RPMI7951 (cell line): ENCODE measurements at regions not wholly inside any gene's neighbourhood (a gene's known extent, or its start where the extent isn't known, plus 50 kb on each side); places are given as distances from the start of the nearest gene placed in this dataset.
"Not testable (repeated sequence)": the region's sequence is repeated elsewhere in the genome, so short reads cannot be mapped to it uniquely, and the experiment has no call there.

Source experiments
- DNase-seq: peaks from one replicate; pipeline ENCODE4 v3.0.0-alpha.2; 2012; ENCODE audit warnings: low read depth

DNA sequence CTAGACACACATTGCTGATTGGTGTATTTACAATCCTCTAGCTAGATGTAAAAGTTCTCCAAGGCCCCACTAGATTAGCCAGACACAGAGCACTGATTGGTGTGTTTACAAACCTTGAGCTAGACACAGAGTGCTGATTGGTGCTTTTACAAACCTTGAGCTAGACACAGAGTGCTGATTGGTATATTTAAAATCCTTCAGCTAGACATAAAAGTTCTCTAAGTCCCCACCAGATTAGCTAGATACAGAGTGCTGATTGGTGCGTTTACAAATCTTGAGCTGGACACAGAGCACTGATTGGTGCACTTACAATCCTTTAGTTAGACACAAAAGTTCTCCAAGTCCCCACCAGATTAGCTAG, 63.8 kb upstream of the DDHD1 start:
- DNase-seq, result not testable (repeated sequence)

DNA sequence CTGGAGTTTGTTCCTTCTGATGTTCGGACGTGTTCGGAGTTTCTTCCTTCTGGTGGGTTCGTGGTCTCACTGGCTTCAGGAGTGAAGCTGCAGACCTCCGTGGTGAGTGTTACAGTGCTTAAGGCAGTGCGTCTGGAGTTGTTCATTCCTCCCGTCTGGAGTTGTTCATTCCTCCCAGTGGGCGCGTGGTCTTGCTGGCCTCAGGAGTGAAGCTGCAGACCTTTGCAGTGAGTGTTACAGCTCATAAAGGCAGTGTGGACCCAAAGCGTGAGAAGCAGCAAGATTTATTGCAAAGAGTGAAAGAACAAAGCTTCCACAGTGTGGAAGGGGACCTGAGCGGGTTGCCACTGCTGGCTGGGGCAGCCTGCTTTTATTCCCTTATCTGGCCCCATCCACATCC, 63.4 kb upstream of the DDHD1 start:
- DNase-seq, result not testable (repeated sequence)

DNA sequence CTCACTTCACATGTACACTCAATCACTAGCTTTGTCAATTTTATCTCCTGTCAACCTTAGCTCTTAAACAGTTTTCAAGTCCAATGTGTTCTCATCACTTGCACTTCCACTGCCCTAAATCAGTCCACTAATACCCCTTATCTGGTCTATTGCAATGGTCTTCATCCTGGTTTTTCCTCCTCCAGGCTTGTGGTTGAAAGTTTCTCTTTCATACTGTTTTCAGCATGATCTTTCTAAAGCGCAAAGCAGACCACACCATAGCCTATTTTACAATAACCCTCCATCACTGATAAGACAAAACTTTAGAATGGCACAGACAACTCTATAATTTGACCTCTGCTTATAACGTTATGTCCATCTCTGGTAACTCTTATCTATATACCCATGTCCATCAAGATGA, 62.0 kb upstream of the DDHD1 start:
- no peak for DNase-seq

DNA sequence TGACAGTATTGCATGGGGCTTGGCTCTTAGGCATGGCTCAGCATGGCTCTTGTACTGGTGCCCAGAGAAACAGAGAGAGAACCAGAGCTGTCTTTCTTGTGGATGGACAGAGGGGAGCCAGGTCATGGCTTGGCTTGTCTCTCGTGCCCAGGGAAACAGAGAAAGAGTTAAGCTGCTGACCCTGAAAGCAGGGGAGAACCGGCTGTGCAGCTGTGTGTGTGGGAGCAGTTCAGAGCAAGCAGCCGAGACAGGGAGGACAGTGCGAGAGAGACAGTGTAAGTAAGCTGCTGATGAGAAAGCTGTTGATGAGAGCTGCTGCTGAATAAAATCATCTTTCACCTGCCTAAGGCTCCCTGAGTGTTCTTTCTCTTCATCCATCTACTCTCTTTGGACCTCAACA, 61.3 kb upstream of the DDHD1 start:
- no peak for DNase-seq

DNA sequence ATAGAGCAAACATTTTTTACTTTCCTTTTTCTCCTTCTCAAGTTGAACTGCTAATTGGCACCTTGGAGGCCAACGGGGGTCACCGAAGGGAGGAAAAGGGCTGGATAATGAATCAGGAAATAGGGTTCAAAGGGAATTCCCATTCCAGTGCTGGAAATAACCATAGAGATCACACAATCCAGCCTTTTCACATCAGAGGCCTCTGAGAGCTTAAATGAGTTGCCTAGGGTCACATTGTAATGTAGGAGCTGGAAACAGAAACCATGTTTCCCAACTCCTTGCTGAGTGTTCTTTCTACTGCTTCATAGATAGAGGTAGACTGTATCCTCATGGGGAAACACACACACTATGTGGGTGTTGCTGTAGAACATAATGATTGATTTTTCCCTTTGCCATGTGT, 60.6 kb upstream of the DDHD1 start:
- no peak for DNase-seq

DNA sequence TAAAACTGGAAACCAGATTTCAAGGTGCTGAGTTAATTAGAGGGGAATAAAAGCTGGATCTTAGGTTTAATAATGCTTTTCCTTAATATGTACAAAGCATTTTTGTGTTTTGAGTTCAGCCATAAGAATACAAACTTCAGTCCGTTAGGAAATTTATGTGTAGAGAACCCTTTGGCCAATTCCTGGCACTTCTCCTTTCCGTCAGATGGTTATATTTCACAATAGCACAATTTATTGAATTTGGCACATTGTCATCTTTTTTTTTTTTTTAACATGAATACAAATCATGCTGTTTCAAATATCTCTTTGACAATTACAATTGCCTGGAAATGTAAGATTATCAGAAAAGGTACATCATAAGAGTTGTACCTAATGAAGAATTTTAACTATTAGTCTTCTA, 56.2 kb upstream of the DDHD1 start:
- DNase-seq, result no peak
